Activated naive CD4-positive, alpha-beta T cell treated with anti-CD3 and anti-CD28 coated beads for 36 hours (primary cell): ENCODE measurements at regions not wholly inside any gene's neighbourhood (a gene's known extent, or its start where the extent isn't known, plus 50 kb on each side); places are given as distances from the start of the nearest gene placed in this dataset.

Source experiments
- CTCF ChIA-PET: fragments of 350-600 bp; sonication (Branson Sonifier 250); formaldehyde crosslinking; loops from one replicate; lab custom pipeline; 2021; ENCODE audit warnings: antibody characterized with exemption; lab: Charles Lee
- DNase-seq: peaks from one replicate; pipeline ENCODE4 v3.0.0-alpha.2; 2020
- H3K27ac Mint-ChIP-seq: one replicate; pipeline ENCODE4 v1.8.0; 2021; ENCODE audit warnings: mild to moderate bottlenecking, mixed read lengths
- H3K27me3 Mint-ChIP-seq: one replicate; pipeline ENCODE4 v1.8.0; 2021; ENCODE audit warnings: low read depth, mixed read lengths
- H3K36me3 Mint-ChIP-seq: one replicate; pipeline ENCODE4 v1.8.0; 2021; ENCODE audit warnings: low read depth, mixed read lengths
- H3K4me1 Mint-ChIP-seq: one replicate; pipeline ENCODE4 v1.8.0; 2021; ENCODE audit warnings: low read depth, mixed read lengths
- H3K4me3 Mint-ChIP-seq: one replicate; pipeline ENCODE4 v1.8.0; 2021; ENCODE audit warnings: mild to moderate bottlenecking, moderate library complexity, mixed read lengths
- H3K9me3 Mint-ChIP-seq: one replicate; pipeline ENCODE4 v1.8.0; 2021; ENCODE audit warnings: mixed read lengths
- intact Hi-C: fragments of 100-400 bp; cut with micrococcal nuclease; formaldehyde crosslinking; loops from one replicate; pipeline ENCODE4 v1.15.1; 2023

- H3K9me3 Mint-ChIP-seq: no peaks in the 10 kb centered on the region
- intact Hi-C loops: no loop called here
- CTCF ChIA-PET: no interaction called here
- peaks cover 2% of the 10 kb centered on the region for H3K4me1 Mint-ChIP-seq
- H3K27ac Mint-ChIP-seq: no peak overlapping the region
- H3K27me3 Mint-ChIP-seq: peaks cover 13% of the 10 kb centered on the region
- no peak for DNase-seq
- no peaks in the 10 kb centered on the region for H3K36me3 Mint-ChIP-seq
- no peak overlapping the region for H3K4me3 Mint-ChIP-seq
Observed at GRCh38 chr16:48816393-48816792, 206.4 kb upstream of the N4BP1 start.

- Mint-ChIP-seq H3K27me3 (peaks cover 18% of the 10 kb centered on the region), H3K4me3 (no peak overlapping the region), H3K9me3 (no peaks in the 10 kb centered on the region), H3K4me1 (peaks cover 4% of the 10 kb centered on the region), H3K27ac (no peak overlapping the region), H3K36me3 (peaks cover 1% of the 10 kb centered on the region)
- no peak for DNase-seq
- intact Hi-C loops: no loop called here
- CTCF ChIA-PET: no interaction called here
Observed at GRCh38 chr16:48814994-48815393, 205.0 kb upstream of the N4BP1 start.

- Mint-ChIP-seq H3K4me3 (no peak overlapping the region), H3K4me1 (peaks cover 4% of the 10 kb centered on the region), H3K27ac (no peak overlapping the region), H3K9me3 (no peaks in the 10 kb centered on the region), H3K36me3 (peaks cover 1% of the 10 kb centered on the region), H3K27me3 (peaks cover 24% of the 10 kb centered on the region)
- CTCF ChIA-PET: no interaction called here
- DNase-seq: no peak
- intact Hi-C loops: no loop called here
Observed at GRCh38 chr16:48813485-48813884, 203.5 kb upstream of the N4BP1 start.

GRCh38 chr16:48812856-48813255, 202.9 kb upstream of the N4BP1 start:
- H3K4me3 Mint-ChIP-seq: no peak overlapping the region
- no peaks in the 10 kb centered on the region for H3K9me3 Mint-ChIP-seq
- H3K27me3 Mint-ChIP-seq: peaks cover 24% of the 10 kb centered on the region
- intact Hi-C loops: no loop called here
- CTCF ChIA-PET: no interaction called here
- peaks cover 1% of the 10 kb centered on the region for H3K36me3 Mint-ChIP-seq
- peaks cover 4% of the 10 kb centered on the region for H3K4me1 Mint-ChIP-seq
- DNase-seq: no peak
- H3K27ac Mint-ChIP-seq: no peak overlapping the region

GRCh38 chr16:48811478-48811877, 201.5 kb upstream of the N4BP1 start:
- intact Hi-C loops: no loop called here
- Mint-ChIP-seq H3K27me3 (peaks cover 28% of the 10 kb centered on the region), H3K27ac (no peak overlapping the region), H3K36me3 (peaks cover 1% of the 10 kb centered on the region), H3K4me1 (peaks cover 4% of the 10 kb centered on the region), H3K4me3 (no peak overlapping the region), H3K9me3 (no peaks in the 10 kb centered on the region)
- CTCF ChIA-PET: no interaction called here
- no peak for DNase-seq

GRCh38 chr16:48810803-48811453, 200.9 kb upstream of the N4BP1 start:
- intact Hi-C loops: no loop called here
- Mint-ChIP-seq H3K27ac (no peak overlapping the region), H3K4me1 (peaks cover 4% of the 10 kb centered on the region)

GRCh38 chr16:48810436-48810802, 200.4 kb upstream of the N4BP1 start:
- no peak overlapping the region for H3K27ac Mint-ChIP-seq
- CTCF ChIA-PET: no interaction called here
- H3K9me3 Mint-ChIP-seq: no peaks in the 10 kb centered on the region
- peaks cover 1% of the 10 kb centered on the region for H3K36me3 Mint-ChIP-seq
- H3K4me3 Mint-ChIP-seq: no peak overlapping the region
- H3K27me3 Mint-ChIP-seq: peaks cover 28% of the 10 kb centered on the region
- intact Hi-C loops: no loop called here
- peaks cover 4% of the 10 kb centered on the region for H3K4me1 Mint-ChIP-seq
- no peak for DNase-seq

More at GRCh38 chr16:48810803-48811453, 200.9 kb upstream of the N4BP1 start:
- Mint-ChIP-seq H3K36me3 (peaks cover 1% of the 10 kb centered on the region), H3K27me3 (peaks cover 28% of the 10 kb centered on the region), H3K9me3 (no peaks in the 10 kb centered on the region), H3K4me3 (no peak overlapping the region)
- no peak for DNase-seq
- CTCF ChIA-PET: no interaction called here

GRCh38 chr16:48790151-48790550, 180.2 kb upstream of the N4BP1 start:
- Mint-ChIP-seq H3K36me3 (no peaks in the 10 kb centered on the region), H3K27ac (no peak overlapping the region), H3K4me1 (no peaks in the 10 kb centered on the region), H3K4me3 (no peak overlapping the region), H3K9me3 (peaks cover 5% of the 10 kb centered on the region), H3K27me3 (peaks cover 3% of the 10 kb centered on the region)
- CTCF ChIA-PET: no interaction called here
- DNase-seq: no peak
- intact Hi-C loops: no loop called here

- no peaks in the 10 kb centered on the region for H3K36me3 Mint-ChIP-seq
- H3K27ac Mint-ChIP-seq: no peak overlapping the region
- peaks cover 7% of the 10 kb centered on the region for H3K9me3 Mint-ChIP-seq
- intact Hi-C loops: no loop called here
- CTCF ChIA-PET: no interaction called here
- DNase-seq: no peak
- H3K4me3 Mint-ChIP-seq: no peak overlapping the region
- no peaks in the 10 kb centered on the region for H3K27me3 Mint-ChIP-seq
- no peaks in the 10 kb centered on the region for H3K4me1 Mint-ChIP-seq
Observed at GRCh38 chr16:48788475-48788874, 178.5 kb upstream of the N4BP1 start.

- no peak for DNase-seq
- Mint-ChIP-seq H3K4me3 (no peak overlapping the region), H3K27me3 (no peaks in the 10 kb centered on the region), H3K27ac (no peak overlapping the region), H3K4me1 (no peaks in the 10 kb centered on the region), H3K9me3 (peaks cover 6% of the 10 kb centered on the region), H3K36me3 (no peaks in the 10 kb centered on the region)
- CTCF ChIA-PET: no interaction called here
- intact Hi-C loops: no loop called here
Observed at GRCh38 chr16:48745541-48745940, 135.6 kb upstream of the N4BP1 start.

GRCh38 chr16:48740964-48741363, 131.0 kb upstream of the N4BP1 start:
- Mint-ChIP-seq H3K4me3 (no peak overlapping the region), H3K4me1 (no peaks in the 10 kb centered on the region), H3K9me3 (peaks cover 3% of the 10 kb centered on the region), H3K36me3 (no peaks in the 10 kb centered on the region), H3K27ac (no peak overlapping the region), H3K27me3 (no peaks in the 10 kb centered on the region)
- DNase-seq: no peak
- intact Hi-C loops: no loop called here
- CTCF ChIA-PET: no interaction called here

- intact Hi-C loops: no loop called here
- H3K4me3 Mint-ChIP-seq: no peak overlapping the region
- DNase-seq: no peak
- peaks cover 2% of the 10 kb centered on the region for H3K9me3 Mint-ChIP-seq
- H3K27me3 Mint-ChIP-seq: no peaks in the 10 kb centered on the region
- H3K27ac Mint-ChIP-seq: no peak overlapping the region
- H3K4me1 Mint-ChIP-seq: no peaks in the 10 kb centered on the region
- H3K36me3 Mint-ChIP-seq: no peaks in the 10 kb centered on the region
- CTCF ChIA-PET: no interaction called here
Observed at GRCh38 chr16:48734220-48734619, 124.2 kb upstream of the N4BP1 start.

- Mint-ChIP-seq H3K4me3 (no peak overlapping the region), H3K27ac (no peak overlapping the region), H3K9me3 (no peaks in the 10 kb centered on the region), H3K27me3 (peaks cover 4% of the 10 kb centered on the region), H3K4me1 (no peaks in the 10 kb centered on the region), H3K36me3 (no peaks in the 10 kb centered on the region)
- CTCF ChIA-PET: interaction anchor here (0.6 kb wide), 1 partner anchor 482 kb away, joined by 3 read pairs; no protein-coding TSS in a partner anchor
- intact Hi-C loops: no loop called here
- DNase-seq: no peak
Observed at GRCh38 chr16:48704710-48705109, 94.7 kb upstream of the N4BP1 start.
